IMR-90 (cell line): ENCODE measurements at regions not wholly inside any gene's neighbourhood (a gene's known extent, or its start where the extent isn't known, plus 50 kb on each side); places are given as distances from the start of the nearest gene placed in this dataset.

ENCODE experiments used
- ATAC-seq: fragments of 200-7000 bp; cut with Tn5 transposase; 2 replicates; pipeline ENCODE4 v1.9.1; 2020; ENCODE audit warnings: low read depth, mild to moderate bottlenecking, moderate library complexity
- BruUV-seq: library from RNA; stranded (reverse); fragments of 400-500 nt; replicated peaks from 2 replicates; lab custom pipeline; 2021; lab: Mats Ljungman, UMichigan
- CTCF ChIA-PET: fragments of 300-600 bp; formaldehyde crosslinking; extraction: SDS; loops from one replicate; lab custom pipeline; 2021; ENCODE audit warnings: antibody characterized with exemption; lab: Yijun Ruan, JAX
- POLR2A ChIA-PET: fragments of 300-600 bp; sonication (Branson Sonifier 250); formaldehyde crosslinking; loops from one replicate; lab custom pipeline; 2022; ENCODE audit warnings: antibody characterized with exemption; ENCODE audit not compliant: unreplicated experiment; lab: Charles Lee
- DNase-seq: peaks from one replicate; pipeline ENCODE4 v3.0.0; 2013
- H2AFZ ChIP-seq: replicated peaks from 2 replicates; pipeline ENCODE3; 2013; ENCODE audit warnings: low read length, mild to moderate bottlenecking; ENCODE audit not compliant: poor library complexity
- H2AK5ac ChIP-seq: 2 replicates; pipeline ENCODE4 v1.6.1; 2013; ENCODE audit warnings: low read depth, low read length, inconsistent platforms
- H2AK9ac ChIP-seq: replicated peaks from 2 replicates; pipeline ENCODE3; 2013; ENCODE audit warnings: mild to moderate bottlenecking, low read depth, low read length, moderate library complexity; ENCODE audit not compliant: poor library complexity
- H2BK120ac ChIP-seq: 2 replicates; pipeline ENCODE4 v1.6.1; 2013; ENCODE audit warnings: low read depth, low read length, inconsistent platforms
- H2BK15ac ChIP-seq: 3 replicates; pipeline ENCODE4 v1.6.1; 2013; ENCODE audit warnings: low read depth, low read length, inconsistent platforms
- H2BK20ac ChIP-seq: 2 replicates; pipeline ENCODE4 v1.6.1; 2013; ENCODE audit warnings: low read depth, mild to moderate bottlenecking, inconsistent platforms, low read length, moderate library complexity
- H2BK5ac ChIP-seq: 2 replicates; pipeline ENCODE4 v1.6.1; 2013; ENCODE audit warnings: mild to moderate bottlenecking, low read depth, low read length, inconsistent platforms; ENCODE audit not compliant: poor library complexity, severe bottlenecking
- H3K14ac ChIP-seq: replicated peaks from 2 replicates; pipeline ENCODE4 v1.6.1; 2013; ENCODE audit warnings: low read depth, low read length, inconsistent platforms
- H3K18ac ChIP-seq: 2 replicates; pipeline ENCODE4 v1.6.1; 2013; ENCODE audit warnings: low read depth, low read length, control low read depth
- H3K23ac ChIP-seq: 2 replicates; pipeline ENCODE4 v1.6.1; 2013; ENCODE audit warnings: low read depth, low read length, inconsistent platforms
- H3K27ac ChIP-seq: 2 replicates; pipeline ENCODE4 v1.5.1; 2013; ENCODE audit warnings: mild to moderate bottlenecking, control low read depth, low read length; ENCODE audit not compliant: insufficient read depth
- H3K27me3 ChIP-seq: 2 replicates; pipeline ENCODE4 v1.6.1; 2013; ENCODE audit warnings: low read length; ENCODE audit not compliant: control insufficient read depth, insufficient read depth
- H3K36me3 ChIP-seq: 2 replicates; pipeline ENCODE4 v1.6.1; 2013; ENCODE audit warnings: low read length, mixed read lengths; ENCODE audit not compliant: control insufficient read depth, insufficient read depth
- H3K4ac ChIP-seq: 2 replicates; pipeline ENCODE4 v1.6.1; 2013; ENCODE audit warnings: low read depth, low read length, inconsistent platforms
- H3K4me1 ChIP-seq: 2 replicates; pipeline ENCODE4 v1.6.1; 2013; ENCODE audit warnings: low read length, mixed read lengths; ENCODE audit not compliant: control insufficient read depth, insufficient read depth
- H3K4me2 ChIP-seq: 2 replicates; pipeline ENCODE4 v1.6.1; 2013; ENCODE audit warnings: low read depth, mild to moderate bottlenecking, control low read depth, low read length, moderate library complexity
- H3K4me3 ChIP-seq: 2 replicates; pipeline ENCODE4 v1.5.1; 2013; ENCODE audit warnings: low read depth, mild to moderate bottlenecking, control low read depth, low read length, moderate library complexity; ENCODE audit not compliant: insufficient read depth
- H3K56ac ChIP-seq: 2 replicates; pipeline ENCODE4 v1.6.1; 2013; ENCODE audit warnings: low read length, inconsistent platforms; ENCODE audit not compliant: insufficient read depth; ENCODE audit errors: extremely low read depth
- H3K79me1 ChIP-seq, 2 experiments: 2 replicates each; pipeline ENCODE4 v1.6.1; 2013; ENCODE audit warnings: low read length in 2 of 2, inconsistent platforms in 1 of 2, low read depth in 1 of 2
- H3K9ac ChIP-seq: 2 replicates; pipeline ENCODE4 v1.6.1; 2013; ENCODE audit warnings: low read depth, low read length, control low read depth
- H3K9me1 ChIP-seq: 2 replicates; pipeline ENCODE4 v1.6.1; 2013; ENCODE audit warnings: low read length, inconsistent platforms; ENCODE audit not compliant: insufficient read depth
- H3K9me3 ChIP-seq: 2 replicates; pipeline ENCODE4 v1.6.1; 2013; ENCODE audit warnings: low read length; ENCODE audit not compliant: control insufficient read depth, insufficient read depth
- H4K20me1 ChIP-seq: 2 replicates; pipeline ENCODE4 v1.6.1; 2013; ENCODE audit warnings: low read length, inconsistent platforms; ENCODE audit not compliant: insufficient read depth
- H4K5ac ChIP-seq: 2 replicates; pipeline ENCODE4 v1.6.1; 2013; ENCODE audit warnings: mild to moderate bottlenecking, low read depth, low read length, control low read depth
- H4K8ac ChIP-seq, 2 experiments: 2 replicates each; pipeline ENCODE4 v1.6.1; 2013; ENCODE audit warnings: low read depth in 2 of 2, low read length in 2 of 2, control low read depth in 1 of 2, inconsistent platforms in 1 of 2
- H4K91ac ChIP-seq: 2 replicates; pipeline ENCODE4 v1.6.1; 2013; ENCODE audit warnings: low read depth, low read length, inconsistent platforms; ENCODE audit not compliant: insufficient read depth
- POLR2A ChIP-seq: IDR thresholded peaks from 2 replicates; pipeline ENCODE4 v1.6.1; 2012; ENCODE audit warnings: mild to moderate bottlenecking, low read depth, low read length
- WGBS, 2 experiments: methylation state at CpG; one replicate each; pipeline versions ENCODE4 v1.1.5 to v1.1.7; 2013; ENCODE audit warnings: missing lambda C conversion rate in 2 of 2; ENCODE audit not compliant: insufficient read length in 1 of 2; ENCODE audit errors: extremely low coverage in 2 of 2; 5-methylcytosine and 5-hydroxymethylcytosine counted together
- dilution Hi-C: fragments of 300-500 bp; cut with HindIII; formaldehyde crosslinking; loops from one replicate; pipeline ENCODE4 v1.14.3; 2018; ENCODE audit warnings: low sequenced_read_pairs; ENCODE audit not compliant: unreplicated experiment
- in situ Hi-C: fragments of 300-500 bp; cut with MboI; formaldehyde crosslinking; loops from 3 replicates; pipeline ENCODE4 v1.14.3; 2019; ENCODE audit warnings: low sequenced_read_pairs, inconsistent platforms, mixed read lengths
- intact Hi-C: fragments of 100-400 bp; cut with micrococcal nuclease; formaldehyde crosslinking; loops from 2 replicates; pipeline ENCODE4 v1.10.0; 2022
- TF ChIP-seq, protein P1 (sequence below): conservative IDR thresholded peaks from 2 replicates; pipeline ENCODE4 v1.5.1; 2012; ENCODE audit warnings: mild to moderate bottlenecking, low read depth, low read length, improper control_type of control experiment

GRCh38 chr5:125652761-125653160, 770.4 kb upstream of the GRAMD2B start:
- no peak overlapping the region for H3K4ac ChIP-seq
- no peak overlapping the region for H2BK120ac ChIP-seq
- no peak for ATAC-seq
- no peaks in the 10 kb centered on the region for H3K9me1 ChIP-seq
- DNase-seq, result no peak
- dilution Hi-C loops (no loop called here), in situ Hi-C loops (no loop called here), intact Hi-C loops (no loop called here)
- no peak overlapping the region for H2AK5ac ChIP-seq
- no peaks in the 10 kb centered on the region for H3K9me3 ChIP-seq
- no peaks in the 10 kb centered on the region for H3K4me1 ChIP-seq
- H2BK15ac ChIP-seq, result no peak overlapping the region
- BruUV-seq, result no TSS peak
- H3K27me3 ChIP-seq, result no peaks in the 10 kb centered on the region
- H2AK9ac ChIP-seq, result no peak overlapping the region
- H4K91ac ChIP-seq, result no peak overlapping the region
- no peak overlapping the region for H3K23ac ChIP-seq
- no peaks in the 10 kb centered on the region for H3K36me3 ChIP-seq
- no peak overlapping the region for H4K8ac ChIP-seq
- POLR2A ChIA-PET, result no interaction called here
- H2BK20ac ChIP-seq, result no peak overlapping the region
- H3K9ac ChIP-seq, result no peak overlapping the region
- no peak overlapping the region for H3K18ac ChIP-seq
- CTCF ChIA-PET, result no interaction called here
- no peak overlapping the region for H3K56ac ChIP-seq
- no peak overlapping the region for H4K5ac ChIP-seq
- TF ChIP-seq, protein P1, sequence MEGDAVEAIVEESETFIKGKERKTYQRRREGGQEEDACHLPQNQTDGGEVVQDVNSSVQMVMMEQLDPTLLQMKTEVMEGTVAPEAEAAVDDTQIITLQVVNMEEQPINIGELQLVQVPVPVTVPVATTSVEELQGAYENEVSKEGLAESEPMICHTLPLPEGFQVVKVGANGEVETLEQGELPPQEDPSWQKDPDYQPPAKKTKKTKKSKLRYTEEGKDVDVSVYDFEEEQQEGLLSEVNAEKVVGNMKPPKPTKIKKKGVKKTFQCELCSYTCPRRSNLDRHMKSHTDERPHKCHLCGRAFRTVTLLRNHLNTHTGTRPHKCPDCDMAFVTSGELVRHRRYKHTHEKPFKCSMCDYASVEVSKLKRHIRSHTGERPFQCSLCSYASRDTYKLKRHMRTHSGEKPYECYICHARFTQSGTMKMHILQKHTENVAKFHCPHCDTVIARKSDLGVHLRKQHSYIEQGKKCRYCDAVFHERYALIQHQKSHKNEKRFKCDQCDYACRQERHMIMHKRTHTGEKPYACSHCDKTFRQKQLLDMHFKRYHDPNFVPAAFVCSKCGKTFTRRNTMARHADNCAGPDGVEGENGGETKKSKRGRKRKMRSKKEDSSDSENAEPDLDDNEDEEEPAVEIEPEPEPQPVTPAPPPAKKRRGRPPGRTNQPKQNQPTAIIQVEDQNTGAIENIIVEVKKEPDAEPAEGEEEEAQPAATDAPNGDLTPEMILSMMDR, result no peak
- TF ChIP-seq POLR2A, result no peak
- H3K4me3 ChIP-seq, result no peak overlapping the region
- H2AFZ ChIP-seq, result no peak overlapping the region
- no peak overlapping the region for H3K27ac ChIP-seq
- no peaks in the 10 kb centered on the region for H3K79me1 ChIP-seq
- no peak overlapping the region for H3K4me2 ChIP-seq
- H2BK5ac ChIP-seq, result no peak overlapping the region
- no CpG with 5 or more reads among the region's 2 CpGs for WGBS, 2 experiments
- no peaks in the 10 kb centered on the region for H4K20me1 ChIP-seq
- no peak overlapping the region for H3K14ac ChIP-seq
